ENCODE measurements at regions not wholly inside any gene's neighbourhood (a gene's known extent, or its start where the extent isn't known, plus 50 kb on each side); places are given as distances from the start of the nearest gene placed in this dataset.

GRCh38 chr17:31798205-31798724 is 60.8 kb downstream of the COPRS start:
- TF ChIP-seq POLR2A (IDR thresholded peaks at IDR 0.05) (no peak), POLR2AphosphoS5 (IDR thresholded peaks at IDR 0.05) (no peak), EP300 (IDR thresholded peaks at IDR 0.05) (no peak)
- TF ChIP-seq, protein P1, sequence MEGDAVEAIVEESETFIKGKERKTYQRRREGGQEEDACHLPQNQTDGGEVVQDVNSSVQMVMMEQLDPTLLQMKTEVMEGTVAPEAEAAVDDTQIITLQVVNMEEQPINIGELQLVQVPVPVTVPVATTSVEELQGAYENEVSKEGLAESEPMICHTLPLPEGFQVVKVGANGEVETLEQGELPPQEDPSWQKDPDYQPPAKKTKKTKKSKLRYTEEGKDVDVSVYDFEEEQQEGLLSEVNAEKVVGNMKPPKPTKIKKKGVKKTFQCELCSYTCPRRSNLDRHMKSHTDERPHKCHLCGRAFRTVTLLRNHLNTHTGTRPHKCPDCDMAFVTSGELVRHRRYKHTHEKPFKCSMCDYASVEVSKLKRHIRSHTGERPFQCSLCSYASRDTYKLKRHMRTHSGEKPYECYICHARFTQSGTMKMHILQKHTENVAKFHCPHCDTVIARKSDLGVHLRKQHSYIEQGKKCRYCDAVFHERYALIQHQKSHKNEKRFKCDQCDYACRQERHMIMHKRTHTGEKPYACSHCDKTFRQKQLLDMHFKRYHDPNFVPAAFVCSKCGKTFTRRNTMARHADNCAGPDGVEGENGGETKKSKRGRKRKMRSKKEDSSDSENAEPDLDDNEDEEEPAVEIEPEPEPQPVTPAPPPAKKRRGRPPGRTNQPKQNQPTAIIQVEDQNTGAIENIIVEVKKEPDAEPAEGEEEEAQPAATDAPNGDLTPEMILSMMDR (IDR thresholded peaks at IDR 0.05): no peak

Data from stomach (tissue), 4 donors.